K562 (cell line): ENCODE measurements at regions not wholly inside any gene's neighbourhood (a gene's known extent, or its start where the extent isn't known, plus 50 kb on each side); places are given as distances from the start of the nearest gene placed in this dataset.

ENCODE experiments used
- ATAC-seq: fragments of 200-7000 bp; cut with Tn5 transposase; 3 replicates; pipeline ENCODE4 v1.9.1; 2020; ENCODE audit warnings: moderate library complexity
- BruUV-seq: library from RNA; stranded (reverse); fragments of 400-500 nt; replicated peaks from 2 replicates; lab custom pipeline; 2021; lab: Mats Ljungman, UMichigan
- CTCF ChIA-PET: fragments of 300-600 bp; formaldehyde crosslinking; extraction: SDS; loops from one replicate; lab custom pipeline; 2021; ENCODE audit warnings: low intra/inter-chr PET ratio; lab: Yijun Ruan, JAX
- POLR2A ChIA-PET: fragments of 300-600, 350-650 bp; sonication (Branson Sonifier 250); formaldehyde crosslinking; extraction: SDS; loops from one replicate; lab custom pipeline; 2021; ENCODE audit warnings: antibody characterized with exemption, inconsistent platforms; lab: Yijun Ruan, JAX
- DNase-seq, 4 experiments: peaks; one replicate each; pipeline versions ENCODE4 v3.0.0 to v3.0.0-alpha.2; 2011 to 2018; ENCODE audit warnings: low spot score in 3 of 4, mixed read lengths in 3 of 4; ENCODE audit errors: extremely low read depth in 1 of 4
- FAIRE-seq: peaks from 2 replicates; lab custom pipeline; 2011; peaks lifted over from hg19 to GRCh38; lab: Jason Lieb, UNC
- H2AFZ ChIP-seq: 2 replicates; pipeline ENCODE4 v1.6.0; 2011; ENCODE audit warnings: low read depth, low read length, control low read depth, inconsistent platforms
- H3K27ac ChIP-seq: fragments of 200-600 bp; 3 replicates; pipeline ENCODE4 v1.8.0; 2011; ENCODE audit warnings: low read depth, mild to moderate bottlenecking, control low read depth, inconsistent platforms, low read length, moderate library complexity, mixed read lengths; ENCODE audit errors: extremely low read depth
- H3K27me3 ChIP-seq, 2 experiments: fragments of 300-600 bp in 1 of 2; 2 replicates in 1 of 2; 3 replicates in 1 of 2; pipeline versions ENCODE4 v1.6.0 to v1.8.0; 2011; ENCODE audit warnings: inconsistent platforms in 2 of 2, low read length in 2 of 2, mild to moderate bottlenecking in 1 of 2, mixed read lengths in 1 of 2, moderate library complexity in 1 of 2; ENCODE audit not compliant: control insufficient read depth in 2 of 2, insufficient read depth in 2 of 2
- H3K36me3 ChIP-seq: fragments of 300-600 bp; 3 replicates; pipeline ENCODE4 v1.8.0; 2011; ENCODE audit warnings: mild to moderate bottlenecking, low read length, inconsistent platforms; ENCODE audit not compliant: control insufficient read depth, insufficient read depth
- H3K4me1 ChIP-seq, 2 experiments: fragments of 200-600 bp in 1 of 2; replicated peaks in 1 of 2; 2 replicates in 1 of 2; 3 replicates in 1 of 2; pipeline versions ENCODE4 v1.5.1 to v1.8.0; 2011; ENCODE audit warnings: inconsistent platforms in 2 of 2, low read length in 2 of 2, mild to moderate bottlenecking in 1 of 2, mixed read lengths in 1 of 2, moderate library complexity in 1 of 2; ENCODE audit not compliant: control insufficient read depth in 2 of 2, insufficient read depth in 2 of 2
- H3K4me2 ChIP-seq: 2 replicates; pipeline ENCODE4 v1.6.1; 2011; ENCODE audit warnings: low read length, control low read depth, inconsistent platforms, mixed read lengths; ENCODE audit not compliant: insufficient read depth
- H3K4me3 ChIP-seq: fragments of 200-600 bp; sonication (generic), shearing (Covaris generic); 2 replicates; pipeline ENCODE4 v1.5.1; 2016; ENCODE audit warnings: control low read depth, inconsistent platforms
- H3K79me2 ChIP-seq: fragments of 200-600 bp; 3 replicates; pipeline ENCODE4 v1.8.0; 2011; ENCODE audit warnings: low read length, inconsistent platforms; ENCODE audit not compliant: control insufficient read depth, insufficient read depth
- H3K9ac ChIP-seq, 2 experiments: 2 replicates each; pipeline versions ENCODE4 v1.6.0 to v1.6.1; 2011; ENCODE audit warnings: low read depth in 2 of 2, low read length in 2 of 2, control low read depth in 1 of 2, inconsistent platforms in 1 of 2, mild to moderate bottlenecking in 1 of 2, mixed read lengths in 1 of 2; ENCODE audit not compliant: insufficient read depth in 1 of 2
- H3K9me1 ChIP-seq: one replicate; pipeline ENCODE4 v1.6.0; 2011; ENCODE audit warnings: inconsistent platforms, mild to moderate bottlenecking, low read length, moderate library complexity; ENCODE audit not compliant: control insufficient read depth, insufficient read depth
- H3K9me3 ChIP-seq: replicated peaks from 2 replicates; pipeline ENCODE4 v1.5.1; 2011; ENCODE audit warnings: low read depth, low read length, inconsistent platforms; ENCODE audit not compliant: control insufficient read depth, insufficient read depth
- H4K20me1 ChIP-seq: replicated peaks from 2 replicates; pipeline ENCODE4 v1.6.1; 2011; ENCODE audit warnings: low read length, inconsistent platforms, mixed read lengths; ENCODE audit not compliant: control insufficient read depth, insufficient read depth
- ARID2 ChIP-seq: fragments of 450-650 bp; IDR thresholded peaks from 2 replicates; pipeline ENCODE4 v1.6.1; 2017; ENCODE audit warnings: antibody characterized with exemption, mild to moderate bottlenecking
- FOXK2 ChIP-seq, 2 experiments: fragments of 450-650 bp; IDR thresholded peaks in 1 of 2; conservative IDR thresholded peaks in 1 of 2; 2 replicates each; pipeline ENCODE4 v1.6.1; 2016; ENCODE audit warnings: low read depth in 2 of 2, mild to moderate bottlenecking in 1 of 2
- GABPA ChIP-seq: fragments of 200-800 bp; sonication (Bioruptor generic); conservative IDR thresholded peaks from 2 replicates; pipeline ENCODE4 v1.6.1; 2016; ENCODE audit warnings: low read depth, missing genetic modification characterization, missing compliant biosample characterization
- GATAD2B ChIP-seq: fragments of 450-650 bp; IDR thresholded peaks from 2 replicates; pipeline ENCODE4 v1.6.1; 2017; ENCODE audit warnings: mild to moderate bottlenecking, borderline replicate concordance
- HDAC6 ChIP-seq: IDR thresholded peaks from 2 replicates; pipeline ENCODE4 v1.6.1; 2012; ENCODE audit warnings: low read depth, mild to moderate bottlenecking, control low read depth, inconsistent platforms, low read length, moderate library complexity
- MCM3 ChIP-seq: fragments of 450-650 bp; IDR thresholded peaks from 2 replicates; pipeline ENCODE4 v1.6.1; 2016
- NR3C1 ChIP-seq: sonication (generic); formaldehyde crosslinking; IDR thresholded peaks from 2 replicates; pipeline ENCODE4 v1.8.1; 2022; ENCODE audit warnings: missing genetic modification reagents
- RBM17 ChIP-seq: fragments of 200-400 bp; formaldehyde crosslinking; IDR thresholded peaks from 2 replicates; pipeline ENCODE4 v1.6.1; 2017; ENCODE audit warnings: low read depth, mild to moderate bottlenecking, low read length, borderline replicate concordance
- RNF2 ChIP-seq: sonication (generic); IDR thresholded peaks from 2 replicates; pipeline ENCODE4 v1.6.1; 2016
- ZNF124 ChIP-seq: sonication (generic); formaldehyde crosslinking; IDR thresholded peaks from 2 replicates; pipeline ENCODE4 v1.8.1; 2022; ENCODE audit warnings: missing genetic modification reagents
- ZNF436 ChIP-seq: fragments of 250-450, 450-650 bp; sonication (Bioruptor Pico); formaldehyde crosslinking; IDR thresholded peaks from 2 replicates; pipeline ENCODE4 v1.7.0; 2020; ENCODE audit warnings: mild to moderate bottlenecking
- ZNF561 ChIP-seq: fragments of 450-650 bp; formaldehyde crosslinking; conservative IDR thresholded peaks from 2 replicates; pipeline ENCODE4 v1.4.0; 2020; ENCODE audit warnings: mild to moderate bottlenecking, moderate library complexity
- WGBS: fragments of 100-300 bp; shearing (Covaris generic); methylation state at CpG from one replicate; pipeline ENCODE4 v1.1.6; 2016; ENCODE audit warnings: low coverage, mixed read lengths; ENCODE audit not compliant: insufficient coverage; ENCODE audit errors: missing lambda C conversion rate; 5-methylcytosine and 5-hydroxymethylcytosine counted together
- in situ Hi-C: fragments of 300-500 bp; cut with MboI; formaldehyde crosslinking; loops from 4 replicates; pipeline ENCODE4 v1.15.0; 2018; ENCODE audit warnings: inconsistent platforms, mixed read lengths
- intact Hi-C: fragments of 100-400 bp; cut with micrococcal nuclease; formaldehyde crosslinking; loops from 2 replicates; pipeline ENCODE4 v1.14.2; 2022
- TF ChIP-seq, protein P1 (sequence below): sonication (generic); formaldehyde crosslinking; IDR thresholded peaks from 2 replicates; pipeline ENCODE4 v1.8.0; 2022; ENCODE audit warnings: mild to moderate bottlenecking, missing genetic modification reagents
- TF ChIP-seq, protein P2 (sequence below): fragments of 450-650 bp; IDR thresholded peaks from 2 replicates; pipeline ENCODE4 v1.6.1; 2016; ENCODE audit warnings: antibody characterized with exemption

DNA sequence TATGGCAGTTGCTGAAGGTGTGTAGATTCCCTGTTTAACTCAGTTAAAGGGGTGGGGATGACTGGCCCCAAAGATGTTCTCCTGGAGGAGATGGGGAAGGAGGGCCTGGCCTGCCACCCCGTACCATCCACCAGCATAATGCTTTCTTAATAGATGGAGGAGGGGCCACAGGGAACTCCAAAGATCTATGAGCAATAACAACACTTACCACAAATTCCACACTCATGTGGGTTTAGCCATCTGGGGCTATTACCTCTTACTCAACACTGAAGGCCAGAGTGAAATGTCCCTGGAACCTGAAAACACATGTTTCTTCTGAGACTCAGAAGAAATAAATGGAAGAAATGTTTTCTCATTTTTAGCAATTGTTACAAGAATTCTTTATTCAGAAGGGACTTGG lies 259.0 kb downstream of the CXCL12 start:
- ATAC-seq: no peak
- H3K27me3 ChIP-seq: no peaks in the 10 kb centered on the region
- no peak overlapping the region for H3K4me3 ChIP-seq
- POLR2A ChIA-PET: no interaction called here
- H3K79me2 ChIP-seq: no peaks in the 10 kb centered on the region
- TF ChIP-seq MCM3 (no peak), RNF2 (no peak), FOXK2 (conservative IDR thresholded peaks at IDR 0.05 in 1 of 2, IDR thresholded peaks at IDR 0.05 in 1 of 2; ENCODE audit: low read depth in 2 of 2) (no peak), RBM17 (no peak), ZNF436 (CRISPR knock-in tag) (no peak)
- no peak overlapping the region for H3K4me2 ChIP-seq
- intact Hi-C loops: no loop called here
- no peaks in the 10 kb centered on the region for H3K9me3 ChIP-seq
- H3K4me1 ChIP-seq: no peaks in the 10 kb centered on the region
- H4K20me1 ChIP-seq: no peaks in the 10 kb centered on the region
- no peak overlapping the region for H2AFZ ChIP-seq
- H3K9ac ChIP-seq: no peak overlapping the region
- FAIRE-seq: no peak
- no peaks in the 10 kb centered on the region for H3K36me3 ChIP-seq
- CTCF ChIA-PET: no interaction called here
- no peaks in the 10 kb centered on the region for H3K9me1 ChIP-seq
- 6% methylated on average over 1 of the region's 1 CpG for WGBS
- no TSS peak for BruUV-seq
- no peak overlapping the region for H3K27ac ChIP-seq
- in situ Hi-C loops: no loop called here
- DNase-seq: no peak

DNA sequence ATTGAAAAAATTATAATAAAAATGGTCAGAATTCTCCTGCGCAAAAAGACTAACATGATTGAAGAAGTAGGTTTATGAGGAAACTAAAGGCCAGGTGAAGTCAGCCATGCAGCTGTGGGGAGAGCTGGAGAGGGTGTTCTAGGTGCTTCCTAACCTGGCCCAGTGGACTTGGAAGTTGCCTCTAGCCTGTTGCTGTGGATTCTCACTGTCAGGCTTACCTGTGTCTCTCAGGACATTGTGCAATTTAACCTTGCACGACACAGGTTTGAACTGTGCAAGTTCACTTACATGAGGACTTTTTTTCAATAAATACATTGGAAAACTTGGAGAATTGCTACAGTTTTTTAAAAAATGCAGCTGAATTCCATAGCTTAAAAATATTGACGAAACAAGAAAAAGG lies 266.4 kb downstream of the CXCL12 start:
- no peak overlapping the region for H3K27ac ChIP-seq
- H3K9me3 ChIP-seq: no peaks in the 10 kb centered on the region
- CTCF ChIA-PET: no interaction called here
- in situ Hi-C loops: no loop called here
- no peak overlapping the region for H3K9ac ChIP-seq
- no peaks in the 10 kb centered on the region for H4K20me1 ChIP-seq
- H3K27me3 ChIP-seq: no peaks in the 10 kb centered on the region
- H3K36me3 ChIP-seq: no peaks in the 10 kb centered on the region
- no peak overlapping the region for H3K4me2 ChIP-seq
- no peaks in the 10 kb centered on the region for H3K79me2 ChIP-seq
- ATAC-seq: no peak
- H3K4me1 ChIP-seq: no peaks in the 10 kb centered on the region
- intact Hi-C loops: no loop called here
- H3K9me1 ChIP-seq: no peaks in the 10 kb centered on the region
- 0% methylated on average over 3 of the region's 3 CpGs for WGBS
- no peak overlapping the region for H2AFZ ChIP-seq
- FAIRE-seq: no peak
- no peak overlapping the region for H3K4me3 ChIP-seq
- POLR2A ChIA-PET: interaction anchor here (0.6 to 1.1 kb wide), 2 partner anchors 165 to 1082 kb away, joined by 3 to 4 read pairs; no protein-coding TSS in a partner anchor
- no TSS peak for BruUV-seq
- no peak for DNase-seq
- no peak for TF ChIP-seq GATAD2B
- TF ChIP-seq ARID2: no peak
- no peak for TF ChIP-seq HDAC6
- no peak for TF ChIP-seq ZNF561
- TF ChIP-seq, protein P1, sequence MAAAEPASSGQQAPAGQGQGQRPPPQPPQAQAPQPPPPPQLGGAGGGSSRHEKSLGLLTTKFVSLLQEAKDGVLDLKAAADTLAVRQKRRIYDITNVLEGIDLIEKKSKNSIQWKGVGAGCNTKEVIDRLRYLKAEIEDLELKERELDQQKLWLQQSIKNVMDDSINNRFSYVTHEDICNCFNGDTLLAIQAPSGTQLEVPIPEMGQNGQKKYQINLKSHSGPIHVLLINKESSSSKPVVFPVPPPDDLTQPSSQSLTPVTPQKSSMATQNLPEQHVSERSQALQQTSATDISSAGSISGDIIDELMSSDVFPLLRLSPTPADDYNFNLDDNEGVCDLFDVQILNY: no peak
- no peak for TF ChIP-seq NR3C1
- TF ChIP-seq, protein P2, sequence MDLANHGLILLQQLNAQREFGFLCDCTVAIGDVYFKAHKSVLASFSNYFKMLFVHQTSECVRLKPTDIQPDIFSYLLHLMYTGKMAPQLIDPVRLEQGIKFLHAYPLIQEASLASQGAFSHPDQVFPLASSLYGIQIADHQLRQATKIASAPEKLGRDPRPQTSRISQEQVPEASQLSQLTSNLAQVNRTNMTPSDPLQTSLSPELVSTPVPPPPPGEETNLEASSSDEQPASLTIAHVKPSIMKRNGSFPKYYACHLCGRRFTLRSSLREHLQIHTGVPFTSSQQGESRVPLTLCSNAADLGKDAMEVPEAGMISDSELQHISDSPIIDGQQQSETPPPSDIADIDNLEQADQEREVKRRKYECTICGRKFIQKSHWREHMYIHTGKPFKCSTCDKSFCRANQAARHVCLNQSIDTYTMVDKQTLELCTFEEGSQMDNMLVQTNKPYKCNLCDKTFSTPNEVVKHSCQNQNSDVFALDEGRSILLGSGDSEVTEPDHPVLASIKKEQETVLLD: no peak
- no peak for TF ChIP-seq RBM17
- TF ChIP-seq GABPA (tag): no peak
- no peak for TF ChIP-seq ZNF124 (CRISPR knock-in tag)
